GM21737 (cell line): ENCODE measurements at regions not wholly inside any gene's neighbourhood (a gene's known extent, or its start where the extent isn't known, plus 50 kb on each side); places are given as distances from the start of the nearest gene placed in this dataset.
"Not testable (repeated sequence)": the region's sequence is repeated elsewhere in the genome, so short reads cannot be mapped to it uniquely, and the experiment has no call there.

ENCODE experiments used
- ATAC-seq: cut with Tn5 transposase; IDR thresholded peaks from one replicate; pipeline ENCODE4 v1.9.1; 2021; ENCODE audit warnings: mild to moderate bottlenecking, moderate library complexity; ENCODE audit not compliant: unreplicated experiment

GRCh38 chr12:107514887-107515445 lies 170.6 kb upstream of the PWP1 start:
- no peak for ATAC-seq

GRCh38 chr12:107515446-107515958 lies 170.1 kb upstream of the PWP1 start:
- ATAC-seq, result no peak

DNA sequence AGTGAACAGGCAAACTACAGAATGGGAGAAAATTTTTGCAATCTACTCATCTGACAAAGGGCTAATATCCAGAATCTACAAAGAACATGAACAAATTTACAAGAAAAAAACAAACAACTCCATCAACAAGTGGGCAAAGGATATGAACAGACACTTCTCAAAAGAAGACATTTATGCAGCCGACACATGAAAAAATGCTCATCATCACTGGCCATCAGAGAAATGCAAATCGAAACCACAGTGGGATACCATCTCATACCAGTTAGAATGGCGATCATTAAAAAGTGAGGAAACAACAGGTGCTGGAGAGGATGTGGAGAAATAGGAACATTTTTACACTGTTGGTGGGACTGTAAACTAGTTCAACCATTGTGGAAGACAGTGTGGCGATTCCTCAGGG lies 167.8 kb upstream of the PWP1 start:
- not testable (repeated sequence) for ATAC-seq

DNA sequence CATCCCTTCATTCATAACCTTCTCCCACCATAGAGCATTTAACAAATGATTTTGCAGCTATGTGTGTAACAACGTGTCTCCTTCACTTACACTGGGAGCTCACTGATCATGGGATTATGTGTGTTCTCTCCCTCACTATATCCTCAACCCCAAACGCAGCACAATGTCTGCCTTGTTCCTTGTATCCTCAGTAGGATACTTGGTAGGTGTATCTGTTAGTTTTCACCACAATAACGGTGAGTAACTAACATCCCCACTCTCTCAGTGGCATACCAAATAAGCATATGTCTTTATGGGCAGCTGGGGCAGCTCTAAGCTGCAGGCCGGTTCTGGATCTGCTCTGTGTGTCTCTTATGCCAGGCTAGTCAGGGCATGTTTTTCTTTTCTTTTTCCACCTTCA lies 166.7 kb upstream of the PWP1 start:
- ATAC-seq, result no peak

DNA sequence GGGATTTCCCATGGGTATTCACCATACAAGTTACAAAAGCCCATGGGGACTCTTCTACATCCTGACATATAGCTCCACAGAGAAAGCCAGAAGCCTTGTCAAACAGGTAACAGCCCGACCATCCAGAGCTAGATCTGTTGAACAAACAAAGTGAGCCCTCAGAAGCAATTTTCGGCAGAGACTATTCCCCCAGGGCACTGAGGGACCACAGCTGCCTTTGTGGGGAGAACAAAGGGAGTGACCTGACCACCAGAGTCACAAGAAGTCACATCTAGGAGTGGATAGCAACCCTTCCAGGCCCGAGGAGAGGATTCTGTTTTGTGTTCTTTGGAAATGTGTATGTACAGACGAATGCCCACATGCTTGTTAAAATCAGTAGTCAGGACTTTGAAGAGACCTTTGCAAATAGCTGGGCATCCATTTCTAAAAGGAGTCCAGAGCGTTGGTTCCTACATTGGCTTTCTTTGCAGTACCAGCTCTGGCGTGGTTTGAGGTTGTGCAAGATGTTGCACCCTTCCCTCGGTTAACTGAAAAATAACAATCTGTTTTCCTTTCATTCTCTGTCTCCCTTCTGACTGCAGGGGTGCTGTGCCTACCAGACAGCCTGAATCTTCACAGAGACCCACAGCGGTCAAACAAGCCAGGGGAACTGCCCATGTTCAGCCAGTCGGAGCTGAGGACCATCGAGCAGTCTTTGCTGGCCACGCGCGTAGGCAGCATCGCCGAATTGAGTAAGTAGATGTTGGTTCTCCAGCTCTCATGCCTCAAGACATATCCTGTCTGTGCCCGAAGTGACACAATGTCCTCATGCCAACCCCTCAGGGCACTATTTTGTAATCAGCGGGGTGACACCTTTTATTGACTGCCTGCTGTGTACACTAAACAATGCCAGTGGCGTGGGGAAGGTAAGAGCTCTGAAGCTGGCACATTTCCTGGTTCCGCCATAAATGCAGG lies 165.4 kb upstream of the PWP1 start:
- ATAC-seq, result no peak

DNA sequence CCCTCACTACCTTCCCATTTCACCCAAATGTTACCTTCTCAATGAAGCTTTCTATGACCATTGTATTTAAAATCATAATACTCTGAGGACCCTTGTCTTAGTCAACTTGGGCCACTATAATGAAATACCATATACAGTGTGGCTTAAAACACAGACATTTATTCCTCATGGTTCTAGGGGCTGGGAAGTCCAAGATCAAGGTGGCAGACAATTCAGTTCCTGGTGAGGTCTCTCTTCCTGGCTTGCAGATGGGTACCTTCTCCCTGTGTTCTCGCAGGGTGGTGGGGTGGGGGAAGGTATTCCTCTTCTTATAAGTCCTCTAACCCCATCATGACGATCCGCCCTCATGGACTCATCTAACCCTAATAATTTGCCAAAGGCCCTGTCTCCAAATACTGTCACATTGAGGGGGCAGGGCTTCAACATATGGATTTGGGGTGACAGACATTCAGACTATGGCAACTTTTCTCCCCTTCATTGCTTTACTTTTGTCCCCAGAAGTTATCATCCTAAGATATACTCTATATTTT lies 163.7 kb upstream of the PWP1 start:
- ATAC-seq, result no peak

- no peak for ATAC-seq
Measured at GRCh38 chr12:107522692-107523477, 162.7 kb upstream of the PWP1 start.

- ATAC-seq, result no peak
Measured at GRCh38 chr12:107523775-107524535, 161.6 kb upstream of the PWP1 start.

GRCh38 chr12:107525063-107525718 lies 160.4 kb upstream of the PWP1 start:
- ATAC-seq, result no peak

DNA sequence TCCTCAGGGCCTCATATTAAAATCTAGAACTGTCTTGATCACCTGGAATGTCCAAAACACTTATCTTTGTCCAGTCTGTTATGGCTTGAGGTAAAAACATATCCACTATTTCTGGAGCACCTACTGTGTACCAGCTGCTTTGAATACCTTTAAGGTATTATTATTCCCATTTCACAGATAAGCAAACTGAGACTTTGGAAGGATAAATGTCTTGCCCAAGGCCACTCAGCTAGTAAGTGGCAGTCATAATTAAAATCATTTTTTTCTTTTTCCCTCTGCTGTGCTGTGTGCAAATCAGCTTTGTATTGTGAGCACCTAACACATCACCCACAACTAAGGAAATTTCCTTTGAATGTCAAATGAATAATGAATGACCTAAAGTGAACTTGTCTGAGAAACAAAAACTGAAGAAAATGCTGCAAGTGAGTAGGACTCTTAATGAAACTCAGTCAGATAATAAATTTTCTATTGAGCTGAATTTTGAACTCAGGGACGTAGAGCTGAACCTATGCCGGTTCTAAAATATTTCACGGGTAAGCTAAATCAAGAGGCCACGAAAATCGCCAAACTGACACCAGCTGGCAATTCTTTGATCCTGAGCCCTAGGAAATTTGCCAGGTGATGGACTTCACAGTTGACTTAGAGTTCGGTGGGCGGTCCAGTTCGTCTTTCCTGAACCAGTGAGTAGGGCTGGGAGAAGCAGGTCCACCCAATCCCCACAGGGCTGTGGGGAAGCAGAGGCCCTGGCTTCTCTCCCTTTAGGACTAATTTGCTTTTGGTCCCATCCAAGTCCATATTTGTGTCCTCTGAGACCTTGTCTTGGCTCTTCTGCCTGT lies 159.7 kb upstream of the PWP1 start:
- ATAC-seq, result no peak

- no peak for ATAC-seq
Measured at GRCh38 chr12:107526555-107527180, 158.9 kb upstream of the PWP1 start.

GRCh38 chr12:107528731-107529365 lies 156.8 kb upstream of the PWP1 start:
- ATAC-seq, result no peak

GRCh38 chr12:107529991-107530390 lies 155.6 kb upstream of the PWP1 start:
- no peak for ATAC-seq

DNA sequence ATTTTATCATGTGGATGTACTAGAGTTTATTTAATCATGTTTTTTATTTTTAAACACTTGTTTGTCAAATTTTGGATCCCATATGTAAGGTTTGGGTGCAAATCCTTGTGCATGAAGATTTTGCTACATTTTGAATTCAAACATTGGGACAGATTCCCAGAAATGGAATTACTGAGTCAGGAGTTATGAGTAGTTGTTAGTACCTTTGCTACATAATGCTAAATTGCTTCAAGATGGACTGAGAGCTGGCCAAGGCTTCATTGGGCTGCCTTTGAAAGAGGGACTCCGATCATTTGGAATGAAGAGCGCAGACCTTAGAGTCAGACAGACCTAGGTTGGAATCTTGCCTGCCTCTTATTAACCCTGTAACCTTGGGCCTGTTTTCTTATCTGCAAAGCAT lies 154.9 kb upstream of the PWP1 start:
- ATAC-seq, result no peak

- ATAC-seq, result peak; percentile 79
Measured at GRCh38 chr12:107533218-107533617, 152.4 kb upstream of the PWP1 start.

GRCh38 chr12:107536613-107537012 lies 149.0 kb upstream of the PWP1 start:
- no peak for ATAC-seq

- no peak for ATAC-seq
Measured at GRCh38 chr12:107537464-107538119, 148.0 kb upstream of the PWP1 start.
